Stimulated activated CD8-positive, alpha-beta memory T cell treated with anti-CD3 and anti-CD28 coated beads, Interleukin-15, amount 100 ng/mL, for 4 hours (primary cell): ENCODE measurements at regions not wholly inside any gene's neighbourhood (a gene's known extent, or its start where the extent isn't known, plus 50 kb on each side); places are given as distances from the start of the nearest gene placed in this dataset.

Source experiments
- DNase-seq, 2 donors: peaks; one replicate each; pipeline ENCODE4 v3.0.0-alpha.2; 2020; ENCODE audit warnings: low read depth in 2 of 2

DNA sequence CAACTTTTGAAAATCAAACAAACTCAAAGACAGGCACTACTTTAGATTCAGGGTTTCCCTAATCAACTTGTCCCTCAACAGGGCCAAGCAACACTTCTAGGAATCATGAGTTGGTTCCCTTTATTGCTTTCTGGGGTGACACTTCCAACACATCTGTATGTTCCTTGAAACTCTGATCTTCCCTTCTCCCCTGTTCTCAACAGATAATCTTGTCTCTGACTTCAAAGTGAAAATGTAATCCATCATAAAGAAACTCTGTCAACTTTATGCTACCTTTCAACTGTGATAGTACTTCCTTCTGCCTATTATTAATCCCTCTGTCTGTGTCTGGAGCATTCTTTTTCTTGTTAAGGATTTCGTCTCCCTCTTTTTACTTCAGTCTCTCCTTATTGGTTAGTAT is 250.1 kb upstream of the MEF2C start:
- DNase-seq = no peak

DNA sequence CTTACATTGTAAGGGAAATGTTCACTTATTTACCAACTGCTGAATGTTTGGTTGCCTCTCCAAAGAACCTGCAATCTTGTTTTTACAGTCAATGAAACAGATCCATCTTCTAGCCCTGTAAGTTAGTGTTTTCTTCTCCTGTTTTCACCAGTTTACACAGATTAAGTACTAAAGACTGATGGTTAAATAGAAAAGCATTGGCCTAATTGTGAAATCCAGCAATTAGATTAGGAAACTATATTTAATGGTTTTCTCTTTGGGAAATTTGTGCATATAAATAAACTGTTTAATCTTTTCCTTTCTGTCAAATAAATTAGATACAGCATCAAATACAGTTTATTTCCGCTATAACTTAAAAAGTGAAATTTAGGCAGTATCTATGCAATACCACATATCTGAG is 247.9 kb upstream of the MEF2C start:
- DNase-seq = no peak

DNA sequence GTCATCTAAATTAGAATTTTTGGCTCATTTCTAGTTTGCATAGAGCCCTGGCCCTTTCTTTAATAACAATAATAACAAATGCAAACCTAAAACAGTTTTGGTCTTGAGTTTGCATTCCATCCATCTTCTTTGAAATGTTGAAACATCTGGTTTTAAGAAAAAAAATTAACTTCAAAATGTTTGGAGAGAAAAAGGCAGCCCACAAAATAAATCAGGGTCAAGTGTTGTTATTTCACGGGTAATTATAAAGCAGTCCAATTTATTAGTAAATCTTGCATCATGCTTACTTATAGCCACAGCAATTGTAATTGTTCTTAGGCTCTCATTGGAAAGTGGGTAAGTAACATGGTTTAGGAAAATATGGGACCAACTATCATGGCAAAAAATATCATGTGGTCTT is 247.0 kb upstream of the MEF2C start:
- DNase-seq = no peak

DNA sequence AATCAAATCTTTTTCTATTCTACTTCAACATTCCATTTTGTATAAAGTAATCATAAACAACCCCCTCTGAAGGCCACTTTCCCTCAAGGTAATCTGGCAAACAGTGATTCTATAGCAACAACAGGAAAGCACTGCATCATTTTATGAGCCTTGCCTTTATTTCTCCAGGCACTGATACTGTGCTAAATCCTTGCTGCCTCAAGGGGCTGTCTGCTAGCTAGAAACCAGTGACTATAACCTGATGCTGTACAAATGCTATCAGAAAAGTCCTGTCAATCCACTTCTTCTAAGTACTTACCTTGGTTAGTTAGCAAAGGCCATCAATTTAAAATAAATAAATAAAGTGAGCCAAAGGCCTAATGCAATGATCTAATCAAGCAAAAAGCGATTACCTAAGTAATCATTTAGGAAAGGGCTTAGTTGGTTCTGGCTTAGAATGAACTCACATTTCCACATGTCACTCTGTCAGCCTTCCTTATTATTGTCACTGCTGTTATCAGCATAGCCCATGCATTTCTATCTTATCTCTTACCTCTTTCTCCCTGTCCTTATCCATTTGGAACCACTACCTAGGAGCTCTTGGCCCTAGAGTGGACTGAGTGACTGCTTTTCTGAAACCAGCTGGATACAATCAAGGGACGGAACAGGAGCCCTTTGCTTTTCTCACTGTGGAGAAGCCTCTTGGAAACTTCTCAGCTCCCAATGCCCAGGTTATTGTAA is 246.1 kb upstream of the MEF2C start:
- no peak for DNase-seq

- DNase-seq = no peak
These were observed 245.1 kb upstream of the MEF2C start for GRCh38 chr5:89128092-89128491.

DNA sequence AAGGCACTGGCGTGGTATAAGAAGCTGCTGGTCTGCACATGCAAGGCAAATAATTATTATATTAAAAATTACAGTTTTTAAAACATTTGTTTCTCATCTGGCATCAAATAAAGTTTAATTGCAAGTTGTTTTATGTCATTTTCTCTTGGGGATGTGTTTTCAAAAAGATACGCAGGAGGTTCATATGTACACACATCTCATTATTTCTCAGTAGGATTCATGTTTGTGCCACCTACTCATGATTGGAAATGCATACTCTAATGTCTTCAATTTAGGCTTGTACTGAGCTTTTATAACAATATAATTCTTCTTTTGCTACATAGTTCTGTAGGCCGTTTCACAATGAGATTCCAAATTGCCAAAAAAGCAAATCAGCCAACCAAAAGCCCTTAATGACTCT is 244.2 kb upstream of the MEF2C start:
- DNase-seq = no peak

GRCh38 chr5:89125372-89125771 is 242.4 kb upstream of the MEF2C start:
- no peak for DNase-seq

DNA sequence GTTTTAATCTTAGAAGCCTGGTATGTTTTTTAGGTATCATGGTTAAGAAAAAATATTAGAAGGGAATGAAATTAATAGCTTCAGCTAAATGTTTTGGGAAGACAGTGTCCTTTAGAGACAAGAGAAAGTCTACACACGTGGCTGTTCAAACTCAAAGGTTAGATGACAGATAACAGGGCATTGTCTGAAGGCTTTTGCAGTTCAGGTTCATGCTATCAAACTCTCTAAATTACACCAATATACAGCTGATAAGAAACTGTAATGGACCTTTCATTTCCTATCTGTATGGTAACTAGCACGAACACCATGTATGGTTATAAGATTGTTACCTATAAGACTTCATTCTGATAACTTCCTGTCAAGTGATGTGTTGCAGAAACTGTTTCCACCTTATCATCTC is 240.6 kb upstream of the MEF2C start:
- no peak for DNase-seq

DNA sequence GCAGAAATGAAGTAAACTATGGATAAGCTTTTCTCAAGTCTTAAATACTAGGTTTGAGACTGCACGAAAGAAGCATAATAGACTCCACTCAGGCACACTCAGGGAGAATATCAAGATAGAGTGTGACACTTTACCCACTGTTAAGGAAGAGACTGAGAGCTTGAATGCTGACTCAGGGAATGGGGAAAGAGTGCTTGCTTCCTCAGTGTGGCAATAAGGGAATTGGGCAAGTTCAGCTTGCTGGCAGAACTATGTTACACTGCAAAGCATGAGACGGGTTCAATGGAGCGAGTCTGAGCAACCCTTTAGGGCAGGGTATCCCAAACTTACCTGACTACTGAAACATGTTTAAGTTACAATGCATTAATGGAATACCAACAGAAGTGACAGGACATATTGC is 237.7 kb upstream of the MEF2C start:
- DNase-seq = no peak

GRCh38 chr5:89117124-89117644 is 234.2 kb upstream of the MEF2C start:
- DNase-seq = no peak

GRCh38 chr5:89110916-89111646 is 228.1 kb upstream of the MEF2C start:
- DNase-seq = no peak

GRCh38 chr5:89106480-89106879 is 223.5 kb upstream of the MEF2C start:
- DNase-seq = no peak

DNA sequence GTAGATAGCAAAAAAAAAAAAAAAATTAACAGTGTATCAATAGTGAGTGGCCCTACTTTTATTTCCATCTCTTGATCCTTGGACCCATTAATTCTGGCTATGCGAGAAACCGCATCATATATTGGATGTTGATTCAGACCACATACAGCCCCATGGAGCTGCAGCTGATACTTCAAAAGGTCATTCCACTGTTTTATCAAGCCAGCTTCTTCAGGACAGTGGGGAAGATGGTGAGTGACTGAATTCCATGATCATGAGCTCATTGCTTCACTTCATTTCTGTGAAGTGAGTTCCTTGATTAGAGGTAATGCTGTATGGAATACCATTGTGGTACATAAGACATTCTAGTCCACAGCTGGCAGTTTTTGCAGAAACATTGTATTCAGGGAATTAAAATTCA is 222.9 kb upstream of the MEF2C start:
- DNase-seq = no peak

- no peak for DNase-seq
These were observed 222.2 kb upstream of the MEF2C start for GRCh38 chr5:89105171-89105695.

DNA sequence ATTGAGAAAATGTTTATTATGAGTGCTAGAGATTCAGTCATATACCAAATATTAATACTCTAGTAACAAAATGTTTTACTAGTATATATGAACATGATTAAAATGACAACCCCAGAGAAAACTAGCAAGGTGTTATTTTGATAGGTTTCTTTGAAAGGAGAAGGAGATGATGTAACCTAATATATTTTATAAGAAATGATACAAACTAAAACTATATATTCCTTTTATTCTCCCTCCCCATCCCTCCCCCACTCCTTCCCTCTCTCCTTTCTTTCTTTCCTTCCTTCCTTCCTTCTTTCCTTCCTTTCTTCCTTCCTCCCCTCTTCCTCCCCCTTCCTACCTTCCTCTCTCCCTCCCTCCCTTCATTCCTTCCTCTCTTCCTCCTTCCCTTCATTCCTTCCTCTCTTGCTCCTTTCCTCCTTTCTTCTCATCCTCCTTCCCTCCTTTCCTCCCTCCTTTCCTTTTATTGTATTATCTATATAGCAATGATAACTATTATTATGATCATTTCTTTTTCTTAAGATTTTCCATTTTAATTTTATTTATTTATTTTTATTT is 215.3 kb upstream of the MEF2C start:
- DNase-seq = no peak

DNA sequence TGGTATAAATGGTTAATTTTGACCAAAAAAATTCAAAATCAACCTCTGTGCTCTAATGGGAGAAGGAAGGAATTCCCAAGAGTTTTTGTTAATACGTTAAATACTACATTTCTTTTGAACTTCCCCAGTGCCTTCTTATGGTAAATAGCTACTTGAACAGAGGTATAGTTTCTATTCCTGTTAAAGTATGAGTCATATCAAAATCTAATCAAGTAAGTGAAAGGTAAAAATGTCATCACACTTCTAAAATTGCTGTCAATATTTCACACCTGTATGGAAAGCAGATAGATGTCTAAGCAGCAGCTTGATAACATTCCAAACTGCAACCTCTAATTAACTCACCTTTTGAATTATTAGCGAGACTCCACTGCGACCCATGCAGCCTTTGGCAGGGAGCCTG is 214.1 kb upstream of the MEF2C start:
- DNase-seq = no peak

DNA sequence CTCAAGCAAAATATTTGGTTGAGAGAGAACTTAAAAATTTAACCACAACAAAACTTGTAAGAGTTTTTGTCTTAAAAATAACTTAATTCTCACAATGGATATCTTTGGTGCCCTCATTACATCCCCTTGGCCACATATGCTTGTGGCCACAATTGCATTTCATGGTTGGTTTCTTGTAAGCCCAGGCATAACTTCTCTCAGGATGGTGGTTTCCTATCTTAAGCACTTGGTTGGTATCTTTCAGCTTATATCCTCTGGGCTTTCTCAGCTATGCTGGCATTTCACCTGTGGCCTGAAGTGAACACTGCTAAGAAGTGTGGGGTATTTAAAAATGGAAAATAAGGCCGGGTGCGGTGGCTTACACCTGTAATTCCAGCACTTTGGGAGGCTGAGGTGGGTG is 212.4 kb upstream of the MEF2C start:
- no peak for DNase-seq

DNA sequence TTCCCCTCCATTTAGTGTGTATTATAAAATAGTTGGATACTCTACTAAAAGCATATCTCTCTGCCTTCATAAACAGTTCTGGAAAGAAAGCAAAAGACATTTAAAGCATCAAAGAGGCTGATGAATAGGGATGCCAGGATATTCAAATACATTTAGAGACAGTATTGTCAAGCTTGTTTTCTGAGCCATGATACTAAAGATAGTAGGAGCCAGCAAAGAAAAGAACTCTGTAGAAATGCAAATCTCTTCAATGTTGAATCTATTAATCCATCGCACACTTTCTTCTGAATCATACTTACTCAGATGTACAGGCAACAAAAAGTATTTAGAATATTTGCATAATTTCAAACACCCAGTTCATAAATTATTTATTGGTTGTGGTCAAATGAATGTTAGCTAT is 207.1 kb upstream of the MEF2C start:
- DNase-seq = no peak

GRCh38 chr5:89087551-89088318 is 204.8 kb upstream of the MEF2C start:
- no peak for DNase-seq

DNA sequence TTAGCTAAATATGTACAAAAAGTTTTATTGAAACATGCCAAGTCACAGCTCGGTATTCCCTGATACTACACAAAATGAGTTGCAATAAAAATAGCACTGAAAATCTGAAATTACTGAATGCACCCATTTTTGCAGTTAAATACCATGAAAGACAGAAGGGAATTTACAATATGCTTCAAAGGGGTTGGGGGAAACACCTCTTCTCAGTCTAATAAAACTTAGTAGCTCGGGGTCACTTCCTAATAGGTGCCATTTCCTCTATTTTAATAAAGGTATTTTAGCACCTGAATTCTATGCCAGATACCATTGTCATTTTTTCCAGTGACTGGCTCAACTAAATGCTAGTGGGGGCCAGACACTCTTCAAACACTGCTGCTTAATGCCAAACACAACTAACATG is 204.1 kb upstream of the MEF2C start:
- DNase-seq = no peak

DNA sequence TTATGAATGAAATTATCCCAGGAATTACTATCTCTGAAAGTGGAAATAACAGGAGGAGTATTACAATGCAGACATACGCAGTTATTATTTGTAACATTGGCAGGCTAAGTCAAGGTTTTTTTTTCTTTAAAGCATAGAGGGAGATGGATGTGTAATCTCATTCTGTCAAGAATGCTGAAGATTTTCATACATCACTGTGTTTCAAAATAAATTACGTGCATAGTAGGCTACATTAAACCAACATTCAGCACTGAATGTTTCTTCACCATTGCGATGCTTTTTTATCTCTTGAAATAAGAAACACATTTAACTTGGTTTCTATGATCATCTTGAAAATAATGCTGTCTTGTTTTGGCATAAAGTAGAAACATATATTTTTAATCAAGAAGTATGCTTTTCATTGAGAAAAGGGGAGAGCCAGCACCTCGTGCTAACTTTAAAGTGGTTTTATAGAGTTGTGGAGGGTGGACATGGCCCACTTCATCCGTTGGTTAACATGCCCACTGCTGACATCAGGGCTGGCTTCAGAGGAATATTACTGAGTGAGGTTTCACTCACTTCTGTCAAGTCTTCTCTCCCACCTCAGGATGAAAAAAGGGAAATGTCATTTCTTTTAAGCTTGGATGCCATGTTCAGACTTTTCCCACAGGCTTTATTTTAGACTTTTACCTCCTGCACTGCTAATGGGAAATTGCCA is 203.6 kb upstream of the MEF2C start:
- no peak for DNase-seq
